Common myeloid progenitor, CD34-positive (primary cell): ENCODE measurements at regions not wholly inside any gene's neighbourhood (a gene's known extent, or its start where the extent isn't known, plus 50 kb on each side); places are given as distances from the start of the nearest gene placed in this dataset.

Experiments
- CTCF ChIA-PET: fragments of 350-600 bp; sonication (Branson Sonifier 250); formaldehyde crosslinking; loops from one replicate; lab custom pipeline; 2021; ENCODE audit warnings: antibody characterized with exemption; lab: Charles Lee
- POLR2A ChIA-PET: fragments of 350-600 bp; sonication (Branson Sonifier 250); formaldehyde crosslinking; loops from one replicate; lab custom pipeline; 2021; ENCODE audit warnings: antibody characterized with exemption; lab: Charles Lee
- DNase-seq, 3 donors: peaks; one replicate each; pipeline versions ENCODE4 v3.0.0 to v3.0.0-alpha.2; 2013
- H3K27ac ChIP-seq, 2 experiments: 1 replicate in 1 of 2; 2 replicates in 1 of 2; pipeline ENCODE4 v1.7.0; 2013; ENCODE audit warnings: inconsistent platforms in 2 of 2, low read length in 2 of 2, mild to moderate bottlenecking in 2 of 2, low read depth in 1 of 2, moderate library complexity in 1 of 2; ENCODE audit not compliant: severe bottlenecking in 2 of 2, insufficient read depth in 1 of 2, poor library complexity in 1 of 2
- H3K27me3 ChIP-seq, 5 experiments: replicated peaks in 2 of 5; 1 replicate in 3 of 5; 2 replicates in 2 of 5; pipeline versions ENCODE4 v1.6.1 to v1.7.0; 2013; ENCODE audit warnings: low read length in 4 of 5, mild to moderate bottlenecking in 2 of 5, moderate library complexity in 2 of 5, inconsistent platforms in 1 of 5; ENCODE audit not compliant: insufficient read depth in 5 of 5, control insufficient read depth in 4 of 5
- H3K36me3 ChIP-seq, 4 experiments: 1 replicate in 2 of 4; 2 replicates in 2 of 4; pipeline versions ENCODE4 v1.6.1 to v1.7.0; 2013; ENCODE audit warnings: low read length in 3 of 4, control low read depth in 1 of 4, mild to moderate bottlenecking in 1 of 4; ENCODE audit not compliant: control insufficient read depth in 4 of 4, insufficient read depth in 4 of 4
- H3K4me1 ChIP-seq, 4 experiments: 1 replicate in 3 of 4; 2 replicates in 1 of 4; pipeline versions ENCODE4 v1.6.1 to v1.7.1; 2013; ENCODE audit warnings: low read length in 3 of 4, mild to moderate bottlenecking in 3 of 4, control low read depth in 1 of 4, inconsistent platforms in 1 of 4, moderate library complexity in 1 of 4; ENCODE audit not compliant: control insufficient read depth in 4 of 4, insufficient read depth in 4 of 4; ENCODE audit errors: control extremely low read depth in 1 of 4
- H3K4me3 ChIP-seq, 7 experiments: 1 replicate in 4 of 7; 2 replicates in 3 of 7; pipeline versions ENCODE4 v1.5.1 to v1.7.0; 2013; ENCODE audit warnings: mild to moderate bottlenecking in 7 of 7, low read length in 6 of 7, moderate library complexity in 6 of 7, inconsistent platforms in 2 of 7, low read depth in 2 of 7, control low read depth in 1 of 7; ENCODE audit not compliant: insufficient read depth in 4 of 7, control insufficient read depth in 1 of 7; ENCODE audit errors: extremely low read depth in 1 of 7
- H3K9me3 ChIP-seq, 5 experiments: 1 replicate in 4 of 5; 2 replicates in 1 of 5; pipeline versions ENCODE4 v1.6.1 to v1.7.1; 2013; ENCODE audit warnings: low read length in 4 of 5, mild to moderate bottlenecking in 2 of 5, inconsistent platforms in 1 of 5, low read depth in 1 of 5, moderate library complexity in 1 of 5; ENCODE audit not compliant: control insufficient read depth in 4 of 5, insufficient read depth in 2 of 5; ENCODE audit errors: control extremely low read depth in 1 of 5
- WGBS: methylation state at CpG from one replicate; pipeline ENCODE4 v1.1.5; 2013; ENCODE audit not compliant: insufficient coverage; 5-methylcytosine and 5-hydroxymethylcytosine counted together

- H3K9me3 ChIP-seq = no peaks in the 10 kb centered on the region
- H3K27ac ChIP-seq = no peak overlapping the region
- no peak for DNase-seq
- no peak overlapping the region for H3K4me3 ChIP-seq
- ChIA-PET CTCF (no interaction called here), POLR2A (no interaction called here)
- H3K27me3 ChIP-seq = no peaks in the 10 kb centered on the region
- WGBS = 100% methylated on average over 3 of the region's 3 CpGs
- H3K36me3 ChIP-seq = no peaks in the 10 kb centered on the region
- no peaks in the 10 kb centered on the region for H3K4me1 ChIP-seq
Measured at GRCh38 chr6:145350928-145351327, 384.4 kb downstream of the EPM2A start.

DNA sequence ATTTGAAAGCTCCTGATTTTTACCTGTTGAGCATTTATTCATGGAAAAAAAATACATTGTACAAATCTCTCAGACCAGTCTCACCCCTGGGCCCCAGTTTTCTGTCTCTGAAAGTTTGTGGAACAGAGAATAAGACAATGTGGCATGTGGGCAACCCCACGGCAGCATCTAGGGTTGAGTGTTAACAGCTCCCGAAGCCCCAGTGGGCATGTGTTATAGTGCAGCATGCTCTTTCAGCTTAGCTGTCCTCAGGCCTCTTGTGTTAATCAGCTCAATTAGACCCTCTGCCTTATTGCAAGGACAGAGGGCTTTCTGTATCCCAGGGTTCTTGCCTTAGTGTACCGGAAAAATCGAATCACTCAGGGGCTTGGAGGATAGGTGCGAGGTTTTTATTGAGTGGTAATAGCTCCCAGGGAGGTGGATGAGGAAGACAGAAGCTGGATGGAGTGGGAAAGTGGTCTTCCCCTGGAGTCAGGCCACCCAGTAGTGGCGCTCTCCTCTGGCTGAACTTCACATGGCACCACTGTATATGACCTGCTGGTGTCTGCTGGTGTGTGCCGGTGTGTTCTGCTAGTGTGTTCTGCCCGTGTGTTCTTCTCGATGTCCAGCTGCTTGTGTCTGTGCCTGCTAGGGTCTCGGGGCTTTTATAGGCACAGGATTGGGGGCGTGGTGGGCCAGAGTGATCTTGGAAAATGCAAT lies 382.8 kb downstream of the EPM2A start:
- H3K4me3 ChIP-seq = no peak overlapping the region
- CTCF ChIA-PET = no interaction called here
- WGBS = 93% methylated on average over 9 of the region's 11 CpGs
- no peaks in the 10 kb centered on the region for H3K27me3 ChIP-seq
- no peak overlapping the region for H3K27ac ChIP-seq
- POLR2A ChIA-PET = no interaction called here
- H3K9me3 ChIP-seq = no peaks in the 10 kb centered on the region
- no peaks in the 10 kb centered on the region for H3K36me3 ChIP-seq
- H3K4me1 ChIP-seq = no peaks in the 10 kb centered on the region
- no peak for DNase-seq

GRCh38 chr6:145360865-145361264 lies 374.5 kb downstream of the EPM2A start:
- 93% methylated on average over 8 of the region's 8 CpGs for WGBS
- POLR2A ChIA-PET = no interaction called here
- Histone ChIP-seq H3K36me3 (no peaks in the 10 kb centered on the region), H3K9me3 (peaks cover 0 to 2% (median 0%) of the 10 kb centered on the region in 5 experiments), H3K4me1 (no peaks in the 10 kb centered on the region), H3K27me3 (no peaks in the 10 kb centered on the region), H3K27ac (no peak overlapping the region), H3K4me3 (no peak overlapping the region)
- CTCF ChIA-PET = no interaction called here
- no peak for DNase-seq

GRCh38 chr6:145367149-145367548 lies 368.2 kb downstream of the EPM2A start:
- 86% methylated on average over 5 of the region's 5 CpGs for WGBS
- no peak for DNase-seq
- Histone ChIP-seq H3K9me3 (peaks cover 0 to 2% (median 0%) of the 10 kb centered on the region in 5 experiments), H3K4me3 (no peak overlapping the region), H3K36me3 (no peaks in the 10 kb centered on the region), H3K27ac (no peak overlapping the region), H3K4me1 (no peaks in the 10 kb centered on the region), H3K27me3 (no peaks in the 10 kb centered on the region)
- ChIA-PET POLR2A (no interaction called here), CTCF (no interaction called here)

- Histone ChIP-seq H3K4me3 (no peak overlapping the region), H3K36me3 (no peaks in the 10 kb centered on the region), H3K4me1 (no peaks in the 10 kb centered on the region), H3K9me3 (peaks cover 0 to 2% (median 0%) of the 10 kb centered on the region in 5 experiments), H3K27ac (no peak overlapping the region), H3K27me3 (no peaks in the 10 kb centered on the region)
- 93% methylated on average over 3 of the region's 5 CpGs for WGBS
- ChIA-PET POLR2A (no interaction called here), CTCF (no interaction called here)
- no peak for DNase-seq
Measured at GRCh38 chr6:145368075-145368474, 367.2 kb downstream of the EPM2A start.

DNA sequence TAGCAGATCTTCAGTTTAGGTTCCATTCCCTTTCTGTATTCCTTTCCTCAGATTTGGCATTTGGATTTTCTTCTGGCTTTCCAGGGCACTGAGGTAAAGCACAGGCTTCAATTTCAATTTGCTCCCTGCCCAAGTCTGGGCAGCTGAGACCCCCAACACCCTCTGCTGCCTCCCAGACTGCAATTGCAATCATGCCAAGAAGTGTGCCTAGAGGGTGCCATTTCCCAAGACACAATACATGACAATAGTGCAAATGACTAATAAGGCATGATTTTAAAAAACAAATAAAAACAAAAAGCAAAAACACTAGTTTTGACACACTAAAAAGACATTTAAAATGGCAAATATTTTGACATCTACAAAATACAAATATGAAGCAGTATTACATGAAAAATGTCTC lies 364.8 kb downstream of the EPM2A start:
- Histone ChIP-seq H3K4me1 (no peaks in the 10 kb centered on the region), H3K9me3 (no peaks in the 10 kb centered on the region), H3K27ac (no peak overlapping the region), H3K27me3 (no peaks in the 10 kb centered on the region), H3K4me3 (no peak overlapping the region), H3K36me3 (no peaks in the 10 kb centered on the region)
- no peak for DNase-seq
- POLR2A ChIA-PET = no interaction called here
- CTCF ChIA-PET = no interaction called here

GRCh38 chr6:145372671-145373151 lies 362.6 kb downstream of the EPM2A start:
- DNase-seq = no peak

More at GRCh38 chr6:145372671-145373151, 362.6 kb downstream of the EPM2A start:
- Histone ChIP-seq H3K36me3 (no peaks in the 10 kb centered on the region), H3K4me1 (no peaks in the 10 kb centered on the region), H3K27ac (no peak overlapping the region), H3K9me3 (peaks cover 0 to 6% (median 0%) of the 10 kb centered on the region in 5 experiments), H3K4me3 (no peak overlapping the region), H3K27me3 (no peaks in the 10 kb centered on the region)
- ChIA-PET CTCF (no interaction called here), POLR2A (no interaction called here)
- WGBS = 89% methylated on average over 3 of the region's 4 CpGs
